Occipital lobe (tissue), 1 donor: ENCODE measurements at regions not wholly inside any gene's neighbourhood (a gene's known extent, or its start where the extent isn't known, plus 50 kb on each side); places are given as distances from the start of the nearest gene placed in this dataset.

ENCODE experiments used
- DNase-seq: peaks from one replicate; lab custom pipeline; 2025; lab: John Stamatoyannopoulos, UW

GRCh38 chr18:67662996-67663395 is 146.5 kb upstream of the DSEL start:
- no peak for DNase-seq

GRCh38 chr18:67661555-67661954 is 145.0 kb upstream of the DSEL start:
- no peak for DNase-seq

- no peak for DNase-seq
Observed at GRCh38 chr18:67654101-67654500, 137.6 kb upstream of the DSEL start.

GRCh38 chr18:67652288-67652687 is 135.8 kb upstream of the DSEL start:
- no peak for DNase-seq

GRCh38 chr18:67651438-67651837 is 134.9 kb upstream of the DSEL start:
- DNase-seq = no peak

- no peak for DNase-seq
Observed at GRCh38 chr18:67650686-67651385, 134.3 kb upstream of the DSEL start.

- DNase-seq = no peak
Observed at GRCh38 chr18:67646890-67647289, 130.4 kb upstream of the DSEL start.

- no peak for DNase-seq
Observed at GRCh38 chr18:67644226-67644625, 127.7 kb upstream of the DSEL start.

GRCh38 chr18:67639872-67640271 is 123.4 kb upstream of the DSEL start:
- no peak for DNase-seq

- no peak for DNase-seq
Observed at GRCh38 chr18:67636597-67637385, 120.3 kb upstream of the DSEL start.

GRCh38 chr18:67634631-67635338 is 118.3 kb upstream of the DSEL start:
- no peak for DNase-seq

GRCh38 chr18:67633939-67634338 is 117.4 kb upstream of the DSEL start:
- DNase-seq = no peak

GRCh38 chr18:67621906-67622305 is 105.4 kb upstream of the DSEL start:
- DNase-seq = no peak

GRCh38 chr18:67621049-67621713 is 104.7 kb upstream of the DSEL start:
- DNase-seq = no peak

GRCh38 chr18:67618061-67618460 is 101.5 kb upstream of the DSEL start:
- no peak for DNase-seq

GRCh38 chr18:67615876-67616275 is 99.4 kb upstream of the DSEL start:
- DNase-seq = no peak

- no peak for DNase-seq
Observed at GRCh38 chr18:67613731-67614130, 97.2 kb upstream of the DSEL start.

GRCh38 chr18:67612281-67612680 is 95.8 kb upstream of the DSEL start:
- DNase-seq = no peak

- DNase-seq = no peak
Observed at GRCh38 chr18:67608615-67609273, 92.2 kb upstream of the DSEL start.

- DNase-seq = no peak
Observed at GRCh38 chr18:67608191-67608590, 91.7 kb upstream of the DSEL start.
